ENCODE measurements at regions not wholly inside any gene's neighbourhood (a gene's known extent, or its start where the extent isn't known, plus 50 kb on each side); places are given as distances from the start of the nearest gene placed in this dataset.

GRCh38 chr1:198024336-198024735 lies 107.2 kb downstream of the LHX9 start:
- Histone ChIP-seq H3K4me2 (ENCODE audit: insufficient read depth, low read length) (no peak overlapping the region), H3K4me1 (ENCODE audit: insufficient read depth, low read length) (no peaks in the 10 kb centered on the region), H4K20me1 (ENCODE audit: insufficient read depth, low read length) (no peaks in the 10 kb centered on the region), H3K9me3 (ENCODE audit: insufficient read depth, low read length, severe bottlenecking) (no peaks in the 10 kb centered on the region), H3K27me3 (ENCODE audit: insufficient read depth, low read length, poor library complexity) (no peaks in the 10 kb centered on the region), H3K9ac (ENCODE audit: low read depth, low read length) (no peak overlapping the region), H3K36me3 (ENCODE audit: insufficient read depth, low read length) (no peaks in the 10 kb centered on the region), H3K4me3 (ENCODE audit: low read depth in 1 of 2, low read length in 2 of 2) (no peak overlapping the region), H3K27ac (ENCODE audit: low read length) (no peak overlapping the region), H2AFZ (ENCODE audit: low read depth, low read length) (no peak overlapping the region), H3K79me2 (ENCODE audit: insufficient read depth, low read length) (no peaks in the 10 kb centered on the region)
- no peak for DNase-seq
- ATAC-seq (ENCODE audit: insufficient read depth, low read depth), result no peak
- TF ChIP-seq EZH2 (IDR thresholded peaks at IDR 0.05; ENCODE audit: borderline replicate concordance, low read depth, low read length, severe bottlenecking) (no peak), CTCF (IDR thresholded peaks at IDR 0.05; ENCODE audit: borderline replicate concordance, extremely low read depth, low read length, poor library complexity, severe bottlenecking) (no peak)

GRCh38 chr1:198024782-198025181 lies 107.6 kb downstream of the LHX9 start:
- TF ChIP-seq EZH2 (IDR thresholded peaks at IDR 0.05; ENCODE audit: borderline replicate concordance, low read depth, low read length, severe bottlenecking), result no peak
- no peak for TF ChIP-seq CTCF (IDR thresholded peaks at IDR 0.05; ENCODE audit: borderline replicate concordance, extremely low read depth, low read length, poor library complexity, severe bottlenecking)
- Histone ChIP-seq H3K4me3 (ENCODE audit: low read depth in 1 of 2, low read length in 2 of 2) (no peak overlapping the region), H3K4me2 (ENCODE audit: insufficient read depth, low read length) (no peak overlapping the region), H2AFZ (ENCODE audit: low read depth, low read length) (no peak overlapping the region), H3K9ac (ENCODE audit: low read depth, low read length) (no peak overlapping the region), H3K79me2 (ENCODE audit: insufficient read depth, low read length) (no peaks in the 10 kb centered on the region), H3K27ac (ENCODE audit: low read length) (no peak overlapping the region), H3K27me3 (ENCODE audit: insufficient read depth, low read length, poor library complexity) (no peaks in the 10 kb centered on the region), H4K20me1 (ENCODE audit: insufficient read depth, low read length) (no peaks in the 10 kb centered on the region), H3K9me3 (ENCODE audit: insufficient read depth, low read length, severe bottlenecking) (no peaks in the 10 kb centered on the region), H3K36me3 (ENCODE audit: insufficient read depth, low read length) (no peaks in the 10 kb centered on the region), H3K4me1 (ENCODE audit: insufficient read depth, low read length) (no peaks in the 10 kb centered on the region)
- peak; percentile 49; the same call in 1 of the 3 replicates for ATAC-seq (ENCODE audit: insufficient read depth, low read depth)
- no peak for DNase-seq

- H3K4me1 ChIP-seq (ENCODE audit: insufficient read depth, low read length), result peaks cover 14% of the 10 kb centered on the region
- H3K9ac ChIP-seq (ENCODE audit: low read depth, low read length), result no peak overlapping the region
- H3K9me3 ChIP-seq (ENCODE audit: insufficient read depth, low read length, severe bottlenecking), result no peaks in the 10 kb centered on the region
- no peaks in the 10 kb centered on the region for H3K36me3 ChIP-seq (ENCODE audit: insufficient read depth, low read length)
- no peaks in the 10 kb centered on the region for H3K27me3 ChIP-seq (ENCODE audit: insufficient read depth, low read length, poor library complexity)
- no peak overlapping the region for H3K4me3 ChIP-seq (ENCODE audit: low read depth in 1 of 2, low read length in 2 of 2)
- DNase-seq, result no peak
- no peak overlapping the region for H2AFZ ChIP-seq (ENCODE audit: low read depth, low read length)
- no peaks in the 10 kb centered on the region for H3K79me2 ChIP-seq (ENCODE audit: insufficient read depth, low read length)
- no peak overlapping the region for H3K4me2 ChIP-seq (ENCODE audit: insufficient read depth, low read length)
- H3K27ac ChIP-seq (ENCODE audit: low read length), result no peak overlapping the region
- no peaks in the 10 kb centered on the region for H4K20me1 ChIP-seq (ENCODE audit: insufficient read depth, low read length)
- ATAC-seq (ENCODE audit: insufficient read depth, low read depth), result peak; percentile 35; the same call in 2 of the 3 replicates
- TF ChIP-seq EZH2 (IDR thresholded peaks at IDR 0.05; ENCODE audit: borderline replicate concordance, low read depth, low read length, severe bottlenecking), result no peak
- TF ChIP-seq CTCF (IDR thresholded peaks at IDR 0.05; ENCODE audit: borderline replicate concordance, extremely low read depth, low read length, poor library complexity, severe bottlenecking), result no peak
Observed at GRCh38 chr1:198030682-198031081, 113.5 kb downstream of the LHX9 start.

- Histone ChIP-seq H2AFZ (ENCODE audit: low read depth, low read length) (no peak overlapping the region), H3K79me2 (ENCODE audit: insufficient read depth, low read length) (no peaks in the 10 kb centered on the region), H3K27ac (ENCODE audit: low read length) (no peak overlapping the region), H4K20me1 (ENCODE audit: insufficient read depth, low read length) (no peaks in the 10 kb centered on the region), H3K4me1 (ENCODE audit: insufficient read depth, low read length) (peaks cover 14% of the 10 kb centered on the region), H3K9ac (ENCODE audit: low read depth, low read length) (no peak overlapping the region), H3K27me3 (ENCODE audit: insufficient read depth, low read length, poor library complexity) (no peaks in the 10 kb centered on the region), H3K4me3 (ENCODE audit: low read depth in 1 of 2, low read length in 2 of 2) (no peak overlapping the region), H3K4me2 (ENCODE audit: insufficient read depth, low read length) (no peak overlapping the region), H3K36me3 (ENCODE audit: insufficient read depth, low read length) (no peaks in the 10 kb centered on the region), H3K9me3 (ENCODE audit: insufficient read depth, low read length, severe bottlenecking) (no peaks in the 10 kb centered on the region)
- ATAC-seq (ENCODE audit: insufficient read depth, low read depth) (no peak), DNase-seq (no peak)
- TF ChIP-seq CTCF (IDR thresholded peaks at IDR 0.05; ENCODE audit: borderline replicate concordance, extremely low read depth, low read length, poor library complexity, severe bottlenecking) (no peak), EZH2 (IDR thresholded peaks at IDR 0.05; ENCODE audit: borderline replicate concordance, low read depth, low read length, severe bottlenecking) (no peak)
Observed at GRCh38 chr1:198031086-198031485, 113.9 kb downstream of the LHX9 start.

All from DND-41 (cell line).